CD4-positive, CD25-positive, alpha-beta regulatory T cell (primary cell): ENCODE measurements at regions not wholly inside any gene's neighbourhood (a gene's known extent, or its start where the extent isn't known, plus 50 kb on each side); places are given as distances from the start of the nearest gene placed in this dataset.
"Not testable (repeated sequence)": the region's sequence is repeated elsewhere in the genome, so short reads cannot be mapped to it uniquely, and the experiment has no call there.

Experiments
- ATAC-seq, 2 donors: fragments of 150-1000 bp; cut with Tn5 transposase; one replicate each; pipeline ENCODE4 v1.10.0; 2021; ENCODE audit warnings: low read depth in 2 of 2, moderate number of reproducible peaks in 2 of 2, moderate library complexity in 1 of 2
- DNase-seq, 3 donors: peaks; one replicate each; pipeline versions ENCODE4 v3.0.0 to v3.0.0-alpha.2; 2012 to 2022; ENCODE audit warnings: mixed read lengths in 1 of 3
- H3K27ac ChIP-seq: one replicate; pipeline ENCODE4 v1.7.0; 2013; ENCODE audit warnings: mild to moderate bottlenecking, low read length; ENCODE audit not compliant: insufficient read depth, poor library complexity, severe bottlenecking
- H3K27me3 ChIP-seq: one replicate; pipeline ENCODE4 v1.7.0; 2013; ENCODE audit warnings: low read length; ENCODE audit not compliant: control insufficient read depth, insufficient read depth
- H3K36me3 ChIP-seq: one replicate; pipeline ENCODE4 v1.7.0; 2013; ENCODE audit warnings: mild to moderate bottlenecking, low read length, moderate library complexity; ENCODE audit not compliant: control insufficient read depth, insufficient read depth
- H3K4me1 ChIP-seq: 2 replicates; pipeline ENCODE4 v1.7.0; 2013; ENCODE audit warnings: mild to moderate bottlenecking, low read length; ENCODE audit not compliant: insufficient read depth, control insufficient read depth, poor library complexity, severe bottlenecking
- H3K4me3 ChIP-seq: one replicate; pipeline ENCODE4 v1.7.0; 2013; ENCODE audit warnings: low read depth, mild to moderate bottlenecking, low read length, moderate library complexity
- H3K9me3 ChIP-seq, 2 experiments: 1 replicate in 1 of 2; 2 replicates in 1 of 2; pipeline ENCODE4 v1.7.0; 2013; ENCODE audit warnings: low read length in 2 of 2, mild to moderate bottlenecking in 1 of 2, moderate library complexity in 1 of 2; ENCODE audit not compliant: control insufficient read depth in 2 of 2
- H3K27ac Mint-ChIP-seq, 3 donors: one replicate each; pipeline ENCODE4 v1.8.0; 2020 to 2022; ENCODE audit warnings: mild to moderate bottlenecking in 3 of 3, mixed read lengths in 3 of 3, moderate library complexity in 2 of 3
- H3K27me3 Mint-ChIP-seq: one replicate; pipeline ENCODE4 v1.8.0; 2022; ENCODE audit warnings: mild to moderate bottlenecking, mixed read lengths
- H3K36me3 Mint-ChIP-seq: one replicate; pipeline ENCODE4 v1.8.0; 2020; ENCODE audit warnings: mixed read lengths
- H3K4me1 Mint-ChIP-seq, 4 donors: one replicate each; pipeline ENCODE4 v1.8.0; 2020 to 2022; ENCODE audit warnings: mixed read lengths in 4 of 4, mild to moderate bottlenecking in 1 of 4
- H3K4me3 Mint-ChIP-seq, 4 donors: one replicate each; pipeline ENCODE4 v1.8.0; 2020 to 2022; ENCODE audit warnings: mild to moderate bottlenecking in 4 of 4, mixed read lengths in 4 of 4, moderate library complexity in 3 of 4
- H3K9me3 Mint-ChIP-seq, 7 donors: one replicate each; pipeline ENCODE4 v1.8.0; 2020 to 2022; ENCODE audit warnings: mixed read lengths in 7 of 7, mild to moderate bottlenecking in 3 of 7, moderate library complexity in 2 of 7

DNA sequence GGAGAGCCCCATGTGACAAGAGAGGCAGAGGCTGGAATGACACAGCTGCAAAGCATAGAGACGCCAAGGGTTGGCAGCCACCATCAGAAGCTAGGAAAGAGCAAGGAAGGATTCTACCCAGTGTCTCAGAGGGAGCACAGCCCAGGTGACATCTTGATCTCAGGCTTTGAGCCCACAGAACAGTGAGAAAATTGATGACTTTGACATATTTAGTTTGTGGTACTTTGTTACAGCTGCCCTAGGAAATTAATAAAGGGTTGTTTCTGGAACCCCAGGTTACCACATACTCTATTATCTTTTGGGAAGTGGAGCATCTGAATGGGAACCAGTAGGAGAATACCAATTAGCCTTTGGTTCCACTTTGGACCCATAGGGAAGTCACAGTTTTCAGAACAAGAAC lies 231.7 kb downstream of the ZNF621 start:
- Mint-ChIP-seq H3K9me3 (peaks cover 0 to 4% (median 0%) of the 10 kb centered on the region in 7 donors), H3K36me3 (no peaks in the 10 kb centered on the region), H3K4me3 (no peak overlapping the region), H3K4me1 (no peaks in the 10 kb centered on the region), H3K27ac (no peak overlapping the region), H3K27me3 (peaks cover 6% of the 10 kb centered on the region)
- DNase-seq: no peak
- Histone ChIP-seq H3K27me3 (no peaks in the 10 kb centered on the region), H3K9me3 (peaks cover 0 to 2% of the 10 kb centered on the region in 2 experiments), H3K4me3 (no peak overlapping the region), H3K4me1 (no peaks in the 10 kb centered on the region), H3K36me3 (no peaks in the 10 kb centered on the region), H3K27ac (no peak overlapping the region)
- ATAC-seq: no peak

DNA sequence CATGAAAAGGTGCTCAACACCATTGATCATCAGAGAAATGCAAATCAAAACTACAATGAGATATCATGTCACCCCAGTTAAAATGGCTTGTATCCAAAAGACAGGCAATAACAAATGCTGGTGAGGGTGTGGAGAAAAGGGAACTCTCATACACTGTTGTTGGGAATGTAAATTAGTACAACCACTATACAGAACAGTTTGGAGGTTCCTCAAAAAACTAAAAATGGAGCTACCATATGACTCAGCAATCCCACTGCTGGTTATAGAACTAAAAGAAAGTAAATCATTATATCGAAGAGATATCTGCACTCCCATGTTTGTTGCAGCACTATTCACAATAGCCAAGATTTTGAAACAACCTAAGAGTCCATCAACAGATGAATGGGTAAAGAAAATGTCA lies 238.0 kb downstream of the ZNF621 start:
- H3K36me3 Mint-ChIP-seq, ATAC-seq: not testable (repeated sequence)

GRCh38 chr3:40763807-40764206 lies 239.0 kb downstream of the ZNF621 start:
- no peak overlapping the region for H3K4me3 ChIP-seq
- H3K36me3 ChIP-seq: no peaks in the 10 kb centered on the region
- H3K27ac Mint-ChIP-seq: no peak overlapping the region

More for the DNA sequence above, 238.0 kb downstream of the ZNF621 start:
- DNase-seq, H3K27me3 Mint-ChIP-seq, H3K9me3 Mint-ChIP-seq, H3K4me1 Mint-ChIP-seq, H3K36me3 ChIP-seq, H3K27me3 ChIP-seq, H3K27ac Mint-ChIP-seq, H3K4me3 Mint-ChIP-seq, H3K4me3 ChIP-seq, H3K27ac ChIP-seq, H3K4me1 ChIP-seq, H3K9me3 ChIP-seq: not testable (repeated sequence)

DNA sequence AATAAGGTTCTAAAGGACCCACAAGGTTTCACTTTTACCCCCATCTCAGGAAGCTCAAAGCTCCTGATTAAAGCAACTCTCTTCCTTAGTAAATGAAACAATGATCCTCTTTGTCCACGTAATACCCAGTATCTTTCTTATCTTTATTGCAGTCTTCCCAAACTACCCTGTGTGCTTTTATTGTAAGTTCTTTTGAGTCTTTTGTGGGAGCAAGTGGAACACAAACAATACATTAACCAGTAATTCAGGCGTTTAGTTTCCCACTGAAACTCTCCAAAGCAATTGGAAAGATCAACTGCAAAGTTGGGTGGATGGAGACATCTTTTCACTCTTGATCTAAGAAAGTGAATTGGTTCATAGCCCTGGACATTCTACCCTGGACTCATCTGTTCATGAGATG lies 240.0 kb downstream of the ZNF621 start:
- Histone ChIP-seq H3K27ac (no peak overlapping the region), H3K36me3 (no peaks in the 10 kb centered on the region), H3K4me1 (no peaks in the 10 kb centered on the region), H3K9me3 (peaks cover 0 to 2% of the 10 kb centered on the region in 2 experiments), H3K27me3 (no peaks in the 10 kb centered on the region), H3K4me3 (no peak overlapping the region)
- H3K9me3 Mint-ChIP-seq: peaks cover 0 to 8% (median 3%) of the 10 kb centered on the region in 7 donors
- H3K27ac Mint-ChIP-seq: no peak overlapping the region
- H3K36me3 Mint-ChIP-seq: no peaks in the 10 kb centered on the region
- DNase-seq (no peak), ATAC-seq (no peak)
- H3K4me3 Mint-ChIP-seq: no peak overlapping the region
- H3K4me1 Mint-ChIP-seq: no peaks in the 10 kb centered on the region
- peaks cover 4% of the 10 kb centered on the region for H3K27me3 Mint-ChIP-seq

More at GRCh38 chr3:40763807-40764206, 239.0 kb downstream of the ZNF621 start:
- ATAC-seq: no peak
- Histone ChIP-seq H3K27ac (no peak overlapping the region), H3K4me1 (no peaks in the 10 kb centered on the region), H3K9me3 (peaks cover 0 to 2% of the 10 kb centered on the region in 2 experiments), H3K27me3 (no peaks in the 10 kb centered on the region)
- H3K36me3 Mint-ChIP-seq: no peaks in the 10 kb centered on the region
- H3K9me3 Mint-ChIP-seq: peaks cover 0 to 8% (median 3%) of the 10 kb centered on the region in 7 donors
- H3K4me3 Mint-ChIP-seq: no peak overlapping the region
- no peaks in the 10 kb centered on the region for H3K4me1 Mint-ChIP-seq
- peaks cover 4% of the 10 kb centered on the region for H3K27me3 Mint-ChIP-seq
- no peak for DNase-seq

DNA sequence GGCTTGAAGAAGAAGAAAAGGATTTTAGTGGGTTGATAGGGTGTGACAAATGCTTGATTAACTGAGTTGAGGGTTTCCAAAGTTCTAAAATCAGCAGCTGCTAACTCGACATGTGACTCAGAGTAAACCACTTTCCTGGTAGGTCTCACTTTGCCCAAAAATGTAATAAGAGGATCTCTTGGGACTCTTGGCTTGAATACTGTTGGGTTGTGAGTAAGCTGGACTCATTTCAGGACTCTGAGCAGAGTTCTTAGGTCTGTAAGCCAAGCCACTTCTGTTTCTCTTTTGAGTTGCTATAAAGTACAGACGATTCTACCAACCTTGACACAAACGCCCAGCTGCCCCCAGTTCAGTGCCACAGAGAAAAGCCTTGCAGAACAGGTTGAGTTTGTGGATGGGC lies 241.1 kb downstream of the ZNF621 start:
- no peaks in the 10 kb centered on the region for H3K36me3 ChIP-seq
- no peaks in the 10 kb centered on the region for H3K9me3 ChIP-seq
- no peak overlapping the region for H3K4me3 Mint-ChIP-seq
- H3K27ac Mint-ChIP-seq: no peak overlapping the region
- H3K36me3 Mint-ChIP-seq: no peaks in the 10 kb centered on the region
- no peak for ATAC-seq
- H3K27me3 Mint-ChIP-seq: peaks cover 4% of the 10 kb centered on the region
- DNase-seq: no peak
- H3K4me1 ChIP-seq: no peaks in the 10 kb centered on the region
- H3K27me3 ChIP-seq: no peaks in the 10 kb centered on the region
- no peak overlapping the region for H3K27ac ChIP-seq
- H3K4me1 Mint-ChIP-seq: no peaks in the 10 kb centered on the region
- H3K9me3 Mint-ChIP-seq: peaks cover 0 to 5% (median 3%) of the 10 kb centered on the region in 7 donors
- H3K4me3 ChIP-seq: no peak overlapping the region

DNA sequence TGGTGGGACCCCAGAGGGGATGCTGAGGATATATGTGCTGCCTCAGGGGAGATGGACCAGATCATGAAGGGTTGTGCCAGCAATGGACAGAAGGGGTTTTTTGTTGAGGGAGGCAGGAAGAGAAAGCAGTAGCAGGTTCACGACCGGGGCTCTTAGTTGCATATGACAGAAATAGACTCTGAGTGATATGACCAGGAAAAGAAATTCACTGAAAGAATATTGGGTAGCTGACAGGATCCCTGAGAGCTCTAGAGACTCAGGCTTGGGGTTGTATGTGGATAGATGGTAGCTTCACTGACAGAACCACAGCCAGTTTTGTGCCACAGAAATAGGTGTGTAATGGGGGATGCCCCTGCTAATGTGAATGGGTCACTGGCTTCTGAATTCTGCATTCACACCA lies 241.6 kb downstream of the ZNF621 start:
- H3K4me3 Mint-ChIP-seq: no peak overlapping the region
- no peaks in the 10 kb centered on the region for H3K27me3 ChIP-seq
- no peaks in the 10 kb centered on the region for H3K9me3 ChIP-seq
- no peak for DNase-seq
- peaks cover 4% of the 10 kb centered on the region for H3K27me3 Mint-ChIP-seq
- H3K9me3 Mint-ChIP-seq: peaks cover 0 to 5% (median 3%) of the 10 kb centered on the region in 7 donors
- no peak overlapping the region for H3K27ac Mint-ChIP-seq
- no peaks in the 10 kb centered on the region for H3K36me3 Mint-ChIP-seq
- H3K4me1 ChIP-seq: no peaks in the 10 kb centered on the region
- no peak for ATAC-seq
- no peaks in the 10 kb centered on the region for H3K36me3 ChIP-seq
- H3K4me1 Mint-ChIP-seq: no peaks in the 10 kb centered on the region
- H3K27ac ChIP-seq: no peak overlapping the region
- no peak overlapping the region for H3K4me3 ChIP-seq

DNA sequence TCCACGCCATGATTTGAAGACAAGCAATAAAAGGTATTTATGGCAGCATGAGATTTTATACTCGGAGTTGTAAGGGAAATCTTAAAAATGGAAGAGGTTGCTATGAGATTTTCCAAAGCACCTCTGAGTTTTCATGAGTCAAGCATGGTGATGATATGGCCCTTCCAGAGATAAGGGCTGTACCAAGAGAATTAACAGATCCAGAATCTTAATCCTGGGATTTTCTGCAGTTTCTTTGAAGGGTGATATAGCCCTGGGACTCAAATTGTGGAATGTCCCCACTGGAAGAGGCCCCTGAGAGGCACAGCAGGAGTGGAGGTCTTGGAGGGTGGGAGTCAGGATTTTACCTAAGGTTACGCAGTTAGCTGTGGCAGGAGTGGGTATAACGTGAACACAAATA lies 243.3 kb downstream of the ZNF621 start:
- peaks cover 0 to 5% (median 1%) of the 10 kb centered on the region in 7 donors for H3K9me3 Mint-ChIP-seq
- DNase-seq: no peak
- no peak overlapping the region for H3K4me3 Mint-ChIP-seq
- no peak for ATAC-seq
- Histone ChIP-seq H3K4me1 (no peaks in the 10 kb centered on the region), H3K27ac (no peak overlapping the region), H3K27me3 (no peaks in the 10 kb centered on the region), H3K4me3 (no peak overlapping the region), H3K9me3 (no peaks in the 10 kb centered on the region), H3K36me3 (no peaks in the 10 kb centered on the region)
- H3K27ac Mint-ChIP-seq: no peak overlapping the region
- H3K27me3 Mint-ChIP-seq: peaks cover 4% of the 10 kb centered on the region
- no peaks in the 10 kb centered on the region for H3K36me3 Mint-ChIP-seq
- H3K4me1 Mint-ChIP-seq: no peaks in the 10 kb centered on the region

DNA sequence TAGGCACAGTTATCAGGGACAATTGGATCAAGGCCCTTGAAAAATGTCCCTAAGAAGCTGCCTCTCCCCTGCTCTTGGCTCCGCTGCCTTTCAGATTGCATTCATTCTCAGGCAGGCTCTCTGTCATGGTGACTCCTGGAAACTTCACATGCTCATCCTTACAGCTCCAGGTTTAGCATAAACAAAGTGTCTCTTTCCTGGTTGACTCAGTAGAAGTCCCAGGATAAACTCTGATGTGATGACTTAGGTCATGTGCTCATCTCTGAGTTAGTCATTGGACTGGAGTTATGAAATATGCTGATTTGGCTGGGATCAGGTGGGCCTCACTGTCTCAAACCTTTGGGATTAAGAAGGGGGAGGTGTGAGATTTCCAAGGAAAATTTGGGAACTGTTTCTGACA lies 243.8 kb downstream of the ZNF621 start:
- no peaks in the 10 kb centered on the region for H3K36me3 Mint-ChIP-seq
- Histone ChIP-seq H3K4me1 (no peaks in the 10 kb centered on the region), H3K27ac (no peak overlapping the region), H3K9me3 (no peaks in the 10 kb centered on the region), H3K36me3 (no peaks in the 10 kb centered on the region), H3K27me3 (no peaks in the 10 kb centered on the region), H3K4me3 (no peak overlapping the region)
- H3K4me3 Mint-ChIP-seq: no peak overlapping the region
- no peak for ATAC-seq
- no peak for DNase-seq
- H3K27ac Mint-ChIP-seq: no peak overlapping the region
- peaks cover 4% of the 10 kb centered on the region for H3K27me3 Mint-ChIP-seq
- H3K9me3 Mint-ChIP-seq: peaks cover 0 to 5% (median 0%) of the 10 kb centered on the region in 7 donors
- no peaks in the 10 kb centered on the region for H3K4me1 Mint-ChIP-seq
